Activated gamma-delta T cell treated with Interleukin-2 at 50 U/mL for 16 hours (primary cell): ENCODE measurements at regions not wholly inside any gene's neighbourhood (a gene's known extent, or its start where the extent isn't known, plus 50 kb on each side); places are given as distances from the start of the nearest gene placed in this dataset.

Experiments
- DNase-seq: peaks from one replicate; pipeline ENCODE4 v3.0.0-alpha.2; 2020

GRCh38 chr15:62475591-62475990, 310.5 kb upstream of the C2CD4B start:
- DNase-seq: no peak

- DNase-seq: no peak
Measured at GRCh38 chr15:62476163-62476562, 311.1 kb upstream of the C2CD4B start.

GRCh38 chr15:62477929-62478328, 312.8 kb upstream of the C2CD4B start:
- DNase-seq: no peak

- DNase-seq: no peak
Measured at GRCh38 chr15:62482785-62483429, 317.8 kb upstream of the C2CD4B start.

- DNase-seq: no peak
Measured at GRCh38 chr15:62483814-62484213, 318.7 kb upstream of the C2CD4B start.

GRCh38 chr15:62485170-62485720, 320.2 kb upstream of the C2CD4B start:
- DNase-seq: no peak

GRCh38 chr15:62486041-62486440, 321.0 kb upstream of the C2CD4B start:
- DNase-seq: no peak

GRCh38 chr15:62488387-62488786, 323.3 kb upstream of the C2CD4B start:
- no peak for DNase-seq

- no peak for DNase-seq
Measured at GRCh38 chr15:62491642-62492041, 326.6 kb upstream of the C2CD4B start.

- DNase-seq: no peak
Measured at GRCh38 chr15:62492900-62493299, 327.8 kb upstream of the C2CD4B start.

- no peak for DNase-seq
Measured at GRCh38 chr15:62494197-62494596, 329.1 kb upstream of the C2CD4B start.

GRCh38 chr15:62495670-62496614, 330.9 kb upstream of the C2CD4B start:
- DNase-seq: no peak

- DNase-seq: no peak
Measured at GRCh38 chr15:62497356-62497755, 332.3 kb upstream of the C2CD4B start.

- no peak for DNase-seq
Measured at GRCh38 chr15:62498278-62498677, 333.2 kb upstream of the C2CD4B start.

GRCh38 chr15:62498712-62499111, 333.6 kb upstream of the C2CD4B start:
- no peak for DNase-seq

- DNase-seq: no peak
Measured at GRCh38 chr15:62500325-62500724, 335.2 kb upstream of the C2CD4B start.

GRCh38 chr15:62502451-62502850, 337.4 kb upstream of the C2CD4B start:
- DNase-seq: no peak

- no peak for DNase-seq
Measured at GRCh38 chr15:62503451-62503850, 338.4 kb upstream of the C2CD4B start.

- no peak for DNase-seq
Measured at GRCh38 chr15:62505762-62506161, 340.7 kb upstream of the C2CD4B start.

- no peak for DNase-seq
Measured at GRCh38 chr15:62506217-62506805, 341.2 kb upstream of the C2CD4B start.

GRCh38 chr15:62509395-62509958, 344.4 kb upstream of the C2CD4B start:
- DNase-seq: no peak

GRCh38 chr15:62510791-62511190, 345.7 kb upstream of the C2CD4B start:
- DNase-seq: no peak

- DNase-seq: no peak
Measured at GRCh38 chr15:62512904-62513303, 347.8 kb upstream of the C2CD4B start.
